IMR-90 (cell line): ENCODE measurements at regions not wholly inside any gene's neighbourhood (a gene's known extent, or its start where the extent isn't known, plus 50 kb on each side); places are given as distances from the start of the nearest gene placed in this dataset.

Experiments
- ATAC-seq: fragments of 200-7000 bp; cut with Tn5 transposase; 2 replicates; pipeline ENCODE4 v1.9.1; 2020; ENCODE audit warnings: low read depth, mild to moderate bottlenecking, moderate library complexity
- BruUV-seq: library from RNA; stranded (reverse); fragments of 400-500 nt; replicated peaks from 2 replicates; lab custom pipeline; 2021; lab: Mats Ljungman, UMichigan
- CTCF ChIA-PET: fragments of 300-600 bp; formaldehyde crosslinking; extraction: SDS; loops from one replicate; lab custom pipeline; 2021; ENCODE audit warnings: antibody characterized with exemption; lab: Yijun Ruan, JAX
- POLR2A ChIA-PET: fragments of 300-600 bp; sonication (Branson Sonifier 250); formaldehyde crosslinking; loops from one replicate; lab custom pipeline; 2022; ENCODE audit warnings: antibody characterized with exemption; ENCODE audit not compliant: unreplicated experiment; lab: Charles Lee
- DNase-seq: peaks from one replicate; pipeline ENCODE4 v3.0.0; 2013
- H2AFZ ChIP-seq: replicated peaks from 2 replicates; pipeline ENCODE3; 2013; ENCODE audit warnings: low read length, mild to moderate bottlenecking; ENCODE audit not compliant: poor library complexity
- H2AK5ac ChIP-seq: 2 replicates; pipeline ENCODE4 v1.6.1; 2013; ENCODE audit warnings: low read depth, low read length, inconsistent platforms
- H2AK9ac ChIP-seq: replicated peaks from 2 replicates; pipeline ENCODE3; 2013; ENCODE audit warnings: mild to moderate bottlenecking, low read depth, low read length, moderate library complexity; ENCODE audit not compliant: poor library complexity
- H2BK120ac ChIP-seq: 2 replicates; pipeline ENCODE4 v1.6.1; 2013; ENCODE audit warnings: low read depth, low read length, inconsistent platforms
- H2BK15ac ChIP-seq: 3 replicates; pipeline ENCODE4 v1.6.1; 2013; ENCODE audit warnings: low read depth, low read length, inconsistent platforms
- H2BK20ac ChIP-seq: 2 replicates; pipeline ENCODE4 v1.6.1; 2013; ENCODE audit warnings: low read depth, mild to moderate bottlenecking, inconsistent platforms, low read length, moderate library complexity
- H2BK5ac ChIP-seq: 2 replicates; pipeline ENCODE4 v1.6.1; 2013; ENCODE audit warnings: mild to moderate bottlenecking, low read depth, low read length, inconsistent platforms; ENCODE audit not compliant: poor library complexity, severe bottlenecking
- H3K14ac ChIP-seq: replicated peaks from 2 replicates; pipeline ENCODE4 v1.6.1; 2013; ENCODE audit warnings: low read depth, low read length, inconsistent platforms
- H3K18ac ChIP-seq: 2 replicates; pipeline ENCODE4 v1.6.1; 2013; ENCODE audit warnings: low read depth, low read length, control low read depth
- H3K23ac ChIP-seq: 2 replicates; pipeline ENCODE4 v1.6.1; 2013; ENCODE audit warnings: low read depth, low read length, inconsistent platforms
- H3K27ac ChIP-seq: 2 replicates; pipeline ENCODE4 v1.5.1; 2013; ENCODE audit warnings: mild to moderate bottlenecking, control low read depth, low read length; ENCODE audit not compliant: insufficient read depth
- H3K27me3 ChIP-seq: 2 replicates; pipeline ENCODE4 v1.6.1; 2013; ENCODE audit warnings: low read length; ENCODE audit not compliant: control insufficient read depth, insufficient read depth
- H3K36me3 ChIP-seq: 2 replicates; pipeline ENCODE4 v1.6.1; 2013; ENCODE audit warnings: low read length, mixed read lengths; ENCODE audit not compliant: control insufficient read depth, insufficient read depth
- H3K4ac ChIP-seq: 2 replicates; pipeline ENCODE4 v1.6.1; 2013; ENCODE audit warnings: low read depth, low read length, inconsistent platforms
- H3K4me1 ChIP-seq: 2 replicates; pipeline ENCODE4 v1.6.1; 2013; ENCODE audit warnings: low read length, mixed read lengths; ENCODE audit not compliant: control insufficient read depth, insufficient read depth
- H3K4me2 ChIP-seq: 2 replicates; pipeline ENCODE4 v1.6.1; 2013; ENCODE audit warnings: low read depth, mild to moderate bottlenecking, control low read depth, low read length, moderate library complexity
- H3K4me3 ChIP-seq: 2 replicates; pipeline ENCODE4 v1.5.1; 2013; ENCODE audit warnings: low read depth, mild to moderate bottlenecking, control low read depth, low read length, moderate library complexity; ENCODE audit not compliant: insufficient read depth
- H3K56ac ChIP-seq: 2 replicates; pipeline ENCODE4 v1.6.1; 2013; ENCODE audit warnings: low read length, inconsistent platforms; ENCODE audit not compliant: insufficient read depth; ENCODE audit errors: extremely low read depth
- H3K79me1 ChIP-seq, 2 experiments: 2 replicates each; pipeline ENCODE4 v1.6.1; 2013; ENCODE audit warnings: low read length in 2 of 2, inconsistent platforms in 1 of 2, low read depth in 1 of 2
- H3K9ac ChIP-seq: 2 replicates; pipeline ENCODE4 v1.6.1; 2013; ENCODE audit warnings: low read depth, low read length, control low read depth
- H3K9me1 ChIP-seq: 2 replicates; pipeline ENCODE4 v1.6.1; 2013; ENCODE audit warnings: low read length, inconsistent platforms; ENCODE audit not compliant: insufficient read depth
- H3K9me3 ChIP-seq: 2 replicates; pipeline ENCODE4 v1.6.1; 2013; ENCODE audit warnings: low read length; ENCODE audit not compliant: control insufficient read depth, insufficient read depth
- H4K20me1 ChIP-seq: 2 replicates; pipeline ENCODE4 v1.6.1; 2013; ENCODE audit warnings: low read length, inconsistent platforms; ENCODE audit not compliant: insufficient read depth
- H4K5ac ChIP-seq: 2 replicates; pipeline ENCODE4 v1.6.1; 2013; ENCODE audit warnings: mild to moderate bottlenecking, low read depth, low read length, control low read depth
- H4K8ac ChIP-seq, 2 experiments: 2 replicates each; pipeline ENCODE4 v1.6.1; 2013; ENCODE audit warnings: low read depth in 2 of 2, low read length in 2 of 2, control low read depth in 1 of 2, inconsistent platforms in 1 of 2
- H4K91ac ChIP-seq: 2 replicates; pipeline ENCODE4 v1.6.1; 2013; ENCODE audit warnings: low read depth, low read length, inconsistent platforms; ENCODE audit not compliant: insufficient read depth
- CEBPB ChIP-seq: IDR thresholded peaks from 2 replicates; pipeline ENCODE4 v1.6.1; 2012; ENCODE audit warnings: low read depth, low read length, improper control_type of control experiment
- CTCF ChIP-seq: conservative IDR thresholded peaks from 2 replicates; pipeline ENCODE4 v1.5.1; 2012; ENCODE audit warnings: mild to moderate bottlenecking, low read depth, low read length, improper control_type of control experiment
- ELK1 ChIP-seq: fragments of 150-350 bp; IDR thresholded peaks from 2 replicates; pipeline ENCODE4 v1.6.1; 2016; ENCODE audit warnings: low read depth, mild to moderate bottlenecking, low read length, moderate library complexity, borderline replicate concordance
- FOS ChIP-seq: fragments of 150-350 bp; IDR thresholded peaks from 2 replicates; pipeline ENCODE4 v1.6.1; 2016; ENCODE audit warnings: low read depth, low read length
- MAFK ChIP-seq: IDR thresholded peaks from 2 replicates; pipeline ENCODE4 v1.6.1; 2012; ENCODE audit warnings: low read depth, low read length, improper control_type of control experiment
- MXI1 ChIP-seq: IDR thresholded peaks from 2 replicates; pipeline ENCODE4 v1.6.1; 2012; ENCODE audit warnings: low read depth, mild to moderate bottlenecking, low read length, moderate library complexity, borderline replicate concordance
- NFE2L2 ChIP-seq: fragments of 150-350 bp; IDR thresholded peaks from 2 replicates; pipeline ENCODE4 v1.6.1; 2016; ENCODE audit warnings: low read depth, mild to moderate bottlenecking, low read length
- RAD21 ChIP-seq: IDR thresholded peaks from 2 replicates; pipeline ENCODE4 v1.6.1; 2012; ENCODE audit warnings: low read length, improper control_type of control experiment
- RCOR1 ChIP-seq: IDR thresholded peaks from 2 replicates; pipeline ENCODE4 v1.6.1; 2012; ENCODE audit warnings: mild to moderate bottlenecking, low read length, improper control_type of control experiment; ENCODE audit not compliant: insufficient replicate concordance
- SMC3 ChIP-seq: fragments of 150-350 bp; IDR thresholded peaks from 2 replicates; pipeline ENCODE4 v1.6.1; 2016; ENCODE audit warnings: low read depth, mild to moderate bottlenecking, antibody characterized with exemption, low read length, moderate library complexity
- WGBS, 2 experiments: methylation state at CpG; one replicate each; pipeline versions ENCODE4 v1.1.5 to v1.1.7; 2013; ENCODE audit warnings: missing lambda C conversion rate in 2 of 2; ENCODE audit not compliant: insufficient read length in 1 of 2; ENCODE audit errors: extremely low coverage in 2 of 2; 5-methylcytosine and 5-hydroxymethylcytosine counted together
- dilution Hi-C: fragments of 300-500 bp; cut with HindIII; formaldehyde crosslinking; loops from one replicate; pipeline ENCODE4 v1.14.3; 2018; ENCODE audit warnings: low sequenced_read_pairs; ENCODE audit not compliant: unreplicated experiment
- in situ Hi-C: fragments of 300-500 bp; cut with MboI; formaldehyde crosslinking; loops from 3 replicates; pipeline ENCODE4 v1.14.3; 2019; ENCODE audit warnings: low sequenced_read_pairs, inconsistent platforms, mixed read lengths
- intact Hi-C: fragments of 100-400 bp; cut with micrococcal nuclease; formaldehyde crosslinking; loops from 2 replicates; pipeline ENCODE4 v1.10.0; 2022
- TF ChIP-seq, protein P1 (sequence below): fragments of 150-350 bp; IDR thresholded peaks from 2 replicates; pipeline ENCODE4 v1.6.1; 2017; ENCODE audit warnings: mild to moderate bottlenecking, antibody characterized with exemption, low read length, low read depth

GRCh38 chr14:53384536-53384935 is 231.4 kb upstream of the DDHD1 start:
- Histone ChIP-seq H3K14ac (no peak overlapping the region), H3K4me3 (no peak overlapping the region), H2AFZ (no peak overlapping the region), H2BK20ac (no peak overlapping the region), H4K20me1 (no peaks in the 10 kb centered on the region), H3K18ac (no peak overlapping the region), H3K27ac (no peak overlapping the region), H3K9me1 (no peaks in the 10 kb centered on the region), H2BK5ac (no peak overlapping the region), H4K8ac (no peak overlapping the region), H3K23ac (no peak overlapping the region), H2AK9ac (no peak overlapping the region), H3K36me3 (no peaks in the 10 kb centered on the region), H4K5ac (no peak overlapping the region), H2AK5ac (no peak overlapping the region), H3K79me1 (no peaks in the 10 kb centered on the region), H3K56ac (no peak overlapping the region), H3K4me1 (no peaks in the 10 kb centered on the region), H2BK15ac (no peak overlapping the region), H3K9me3 (no peaks in the 10 kb centered on the region), H4K91ac (no peak overlapping the region), H3K27me3 (no peaks in the 10 kb centered on the region), H3K9ac (no peak overlapping the region), H3K4ac (no peak overlapping the region), H3K4me2 (no peak overlapping the region), H2BK120ac (no peak overlapping the region)
- no peak for TF ChIP-seq SMC3
- no peak for TF ChIP-seq NFE2L2
- TF ChIP-seq FOS: no peak
- no peak for TF ChIP-seq ELK1
- TF ChIP-seq CTCF: no peak
- TF ChIP-seq MXI1: no peak
- no peak for TF ChIP-seq CEBPB
- TF ChIP-seq, protein P1, sequence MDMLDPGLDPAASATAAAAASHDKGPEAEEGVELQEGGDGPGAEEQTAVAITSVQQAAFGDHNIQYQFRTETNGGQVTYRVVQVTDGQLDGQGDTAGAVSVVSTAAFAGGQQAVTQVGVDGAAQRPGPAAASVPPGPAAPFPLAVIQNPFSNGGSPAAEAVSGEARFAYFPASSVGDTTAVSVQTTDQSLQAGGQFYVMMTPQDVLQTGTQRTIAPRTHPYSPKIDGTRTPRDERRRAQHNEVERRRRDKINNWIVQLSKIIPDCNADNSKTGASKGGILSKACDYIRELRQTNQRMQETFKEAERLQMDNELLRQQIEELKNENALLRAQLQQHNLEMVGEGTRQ: no peak
- TF ChIP-seq MAFK: no peak
- no peak for TF ChIP-seq RAD21
- no peak for TF ChIP-seq RCOR1
- ATAC-seq: no peak
- CTCF ChIA-PET: interaction anchor here (0.7 kb wide), 1 partner anchor 16 kb away, joined by 3 read pairs; no protein-coding TSS in a partner anchor
- no peak for DNase-seq
- no CpG with 5 or more reads among the region's 5 CpGs for WGBS, 2 experiments
- POLR2A ChIA-PET: no interaction called here
- intact Hi-C loops (no loop called here), dilution Hi-C loops (no loop called here), in situ Hi-C loops (no loop called here)
- no TSS peak for BruUV-seq
